GM21447 (cell line): ENCODE measurements at regions not wholly inside any gene's neighbourhood (a gene's known extent, or its start where the extent isn't known, plus 50 kb on each side); places are given as distances from the start of the nearest gene placed in this dataset.
"Not testable (repeated sequence)": the region's sequence is repeated elsewhere in the genome, so short reads cannot be mapped to it uniquely, and the experiment has no call there.

Experiments
- ATAC-seq: cut with Tn5 transposase; IDR thresholded peaks from one replicate; pipeline ENCODE4 v1.9.1; 2021; ENCODE audit not compliant: unreplicated experiment

GRCh38 chr6:19209202-19209601 is 628.0 kb upstream of the ID4 start:
- no peak for ATAC-seq

- ATAC-seq: no peak
Observed at GRCh38 chr6:19210849-19211590, 626.1 kb upstream of the ID4 start.

DNA sequence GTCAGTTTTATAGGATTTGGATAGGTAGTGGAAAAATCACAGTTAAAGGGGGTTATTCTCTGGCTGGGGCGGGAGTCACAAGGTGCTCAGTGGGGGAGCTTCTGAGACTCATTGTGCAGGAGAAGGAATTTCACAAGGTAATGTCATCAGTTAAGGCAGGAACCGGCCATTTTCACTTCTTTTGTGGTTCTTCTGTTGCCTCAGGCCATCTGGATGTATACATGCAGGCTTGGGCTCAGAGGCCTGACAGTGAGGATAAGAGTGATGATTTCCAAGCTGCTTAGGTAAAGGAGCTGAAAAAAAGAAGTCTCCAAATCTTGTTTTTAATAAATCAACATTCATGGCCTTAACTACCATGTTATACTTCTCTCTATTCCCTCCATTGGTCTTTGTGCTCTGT is 622.9 kb upstream of the ID4 start:
- no peak for ATAC-seq

GRCh38 chr6:19219931-19220330 is 617.2 kb upstream of the ID4 start:
- ATAC-seq: no peak

DNA sequence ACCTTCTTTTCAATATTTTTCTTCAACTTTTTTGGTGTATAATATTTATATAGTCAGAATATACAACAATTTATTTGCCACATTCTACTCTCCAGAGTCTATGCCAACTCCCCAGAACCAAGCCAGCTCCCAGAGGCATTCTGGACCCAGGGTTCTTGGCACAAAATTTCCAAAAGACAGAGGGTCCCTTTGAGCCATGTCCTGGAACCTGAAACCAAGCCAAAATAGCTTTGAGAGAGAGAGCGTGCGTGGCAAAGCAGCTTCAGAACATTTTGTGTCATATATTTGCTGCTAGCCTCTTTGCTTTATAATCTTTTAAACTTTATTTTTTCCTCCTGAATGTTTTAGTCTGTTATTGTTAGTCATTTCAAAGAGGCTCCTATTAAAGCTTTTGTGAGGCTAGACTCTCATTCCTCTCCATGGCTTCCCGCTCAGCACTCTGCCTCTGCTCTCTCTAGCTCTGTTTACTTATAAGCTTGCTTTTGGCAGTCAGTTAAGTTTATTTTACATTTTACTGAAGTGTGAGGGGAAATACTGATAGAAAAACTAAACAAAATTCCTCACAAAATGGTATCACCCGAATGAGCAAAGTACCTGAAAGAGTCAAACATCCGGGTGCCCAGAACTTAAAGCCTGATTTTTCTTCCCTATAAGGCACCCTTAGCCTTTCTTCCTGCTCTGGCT is 605.1 kb upstream of the ID4 start:
- no peak for ATAC-seq

DNA sequence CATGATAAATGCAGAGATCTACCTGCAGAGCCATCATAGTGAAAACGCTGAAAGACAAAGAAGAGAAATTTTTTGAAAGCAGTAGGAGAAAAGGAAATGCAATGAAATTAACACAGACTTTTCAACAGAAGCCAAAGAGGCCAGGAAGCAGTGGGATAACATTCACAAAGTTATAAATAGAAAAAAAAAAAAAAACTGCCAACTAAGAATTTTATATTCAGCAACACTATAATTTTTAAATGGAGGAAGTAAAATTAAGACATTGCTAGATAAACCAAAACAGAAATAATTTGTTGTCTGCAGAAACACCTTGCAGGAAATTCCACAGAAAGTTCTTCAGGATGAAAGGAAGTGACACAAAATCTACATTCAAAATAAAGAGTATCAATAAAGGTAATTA is 591.5 kb upstream of the ID4 start:
- ATAC-seq: no peak

- ATAC-seq: not testable (repeated sequence)
Observed at GRCh38 chr6:19247181-19247580, 590.0 kb upstream of the ID4 start.

DNA sequence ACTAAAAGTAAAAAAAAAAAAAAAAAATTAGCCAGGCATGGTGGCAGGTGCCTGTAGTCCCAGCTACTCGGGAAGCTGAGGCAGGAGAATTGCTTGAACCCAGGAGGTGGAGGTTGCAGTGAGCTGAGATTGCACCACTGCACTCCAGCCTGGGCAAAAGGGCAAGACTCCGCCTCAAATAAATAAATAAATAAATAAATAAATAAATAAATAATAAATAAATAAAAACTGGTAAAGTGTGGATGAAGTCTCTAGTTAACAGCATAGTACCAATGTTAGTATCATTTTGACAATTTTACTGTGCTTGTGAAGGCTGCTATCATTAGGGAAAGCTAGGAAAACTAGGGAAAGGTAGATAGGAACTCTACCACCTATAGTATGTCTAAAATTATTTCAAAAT is 581.0 kb upstream of the ID4 start:
- not testable (repeated sequence) for ATAC-seq

GRCh38 chr6:19261642-19262041 is 575.5 kb upstream of the ID4 start:
- no peak for ATAC-seq

DNA sequence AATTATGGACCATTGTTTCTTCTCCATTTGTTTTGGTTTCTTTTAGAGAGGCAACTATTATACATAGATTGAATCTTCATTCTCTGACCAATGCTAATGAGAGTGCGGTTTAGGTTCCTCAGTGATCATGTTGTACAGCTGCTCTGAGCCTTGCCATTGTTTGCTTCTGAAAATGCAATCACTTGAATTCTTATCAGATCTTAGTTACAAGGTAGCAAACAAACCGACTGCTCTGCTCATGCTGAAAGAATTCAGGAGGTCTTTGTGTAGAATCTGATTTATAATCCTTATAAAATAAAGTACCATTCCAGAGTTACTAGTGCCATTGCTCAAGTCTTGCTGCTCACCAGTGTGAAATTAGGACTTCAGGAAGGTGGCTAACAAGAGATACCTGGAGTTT is 569.1 kb upstream of the ID4 start:
- ATAC-seq: no peak

- no peak for ATAC-seq
Observed at GRCh38 chr6:19268718-19269117, 568.5 kb upstream of the ID4 start.

DNA sequence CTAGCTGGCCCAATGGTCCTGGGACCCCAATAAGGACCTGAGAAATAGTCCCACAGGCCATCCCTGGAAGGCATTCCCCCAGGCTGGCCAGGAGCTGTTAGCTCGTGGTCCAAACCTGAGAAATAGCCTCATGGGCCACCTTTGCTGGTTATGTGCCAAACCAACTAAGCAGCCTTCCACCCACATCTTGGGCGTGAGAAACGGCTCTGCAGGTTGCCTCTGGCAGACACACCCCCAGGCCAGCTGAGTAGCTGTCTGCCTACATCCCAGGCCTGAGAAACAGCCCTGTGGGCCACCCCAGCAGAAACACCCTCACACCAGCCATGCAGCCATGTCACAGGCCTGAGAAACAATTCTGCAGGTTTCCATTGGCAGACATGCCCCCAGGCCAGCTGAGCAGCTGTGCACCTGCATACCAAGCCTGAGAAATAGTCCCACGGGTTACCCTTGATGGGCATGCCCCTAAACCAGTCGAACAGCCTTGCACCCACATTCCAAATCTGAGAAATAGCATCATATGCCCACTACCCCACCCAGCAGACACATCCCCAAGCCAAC is 567.8 kb upstream of the ID4 start:
- ATAC-seq: no peak

- ATAC-seq: no peak
Observed at GRCh38 chr6:19270616-19271015, 566.6 kb upstream of the ID4 start.

DNA sequence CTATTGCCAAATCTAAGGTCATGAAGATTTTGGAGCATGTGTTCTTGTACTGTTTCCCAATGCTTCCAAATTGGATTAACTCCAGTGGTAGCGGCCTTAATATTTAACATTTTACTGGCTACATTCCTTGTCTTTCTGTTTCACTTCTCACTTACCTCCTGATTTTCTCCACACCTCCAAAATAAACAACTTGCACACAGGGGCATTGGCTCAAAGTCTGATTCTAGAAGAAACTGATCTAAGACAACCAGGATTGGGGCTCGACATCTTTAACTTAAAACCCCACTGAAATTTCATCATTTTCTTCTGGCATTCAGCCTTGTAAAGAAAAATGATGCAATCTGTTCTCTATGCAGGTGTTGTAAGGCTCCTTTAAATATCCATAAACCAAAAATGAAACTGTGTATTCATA is 557.9 kb upstream of the ID4 start:
- ATAC-seq: no peak

- ATAC-seq: no peak
Observed at GRCh38 chr6:19287928-19288327, 549.2 kb upstream of the ID4 start.

GRCh38 chr6:19289457-19289856 is 547.7 kb upstream of the ID4 start:
- no peak for ATAC-seq

DNA sequence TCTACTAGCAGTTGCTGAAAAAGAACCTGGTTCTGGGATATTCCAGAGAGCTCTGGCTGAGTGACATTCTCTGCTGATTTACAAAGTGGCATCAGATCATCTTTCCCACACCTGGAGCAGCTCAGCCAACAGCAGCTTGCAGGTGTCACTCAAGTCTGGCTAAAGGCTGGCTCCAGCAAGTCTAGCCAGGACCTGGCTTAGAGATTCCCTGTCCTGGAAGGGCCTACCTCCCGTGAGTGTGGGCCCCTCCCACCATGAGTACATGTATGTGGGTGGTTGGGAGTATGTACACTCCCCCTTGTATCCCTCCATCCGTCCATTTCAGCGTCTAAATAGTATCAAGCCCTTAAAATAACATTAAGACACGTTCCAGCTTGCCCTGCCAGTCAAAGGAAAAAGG is 539.3 kb upstream of the ID4 start:
- no peak for ATAC-seq

GRCh38 chr6:19298421-19298820 is 538.7 kb upstream of the ID4 start:
- no peak for ATAC-seq

GRCh38 chr6:19299129-19299528 is 538.0 kb upstream of the ID4 start:
- no peak for ATAC-seq

GRCh38 chr6:19301980-19302379 is 535.2 kb upstream of the ID4 start:
- no peak for ATAC-seq

GRCh38 chr6:19303383-19303782 is 533.8 kb upstream of the ID4 start:
- no peak for ATAC-seq

DNA sequence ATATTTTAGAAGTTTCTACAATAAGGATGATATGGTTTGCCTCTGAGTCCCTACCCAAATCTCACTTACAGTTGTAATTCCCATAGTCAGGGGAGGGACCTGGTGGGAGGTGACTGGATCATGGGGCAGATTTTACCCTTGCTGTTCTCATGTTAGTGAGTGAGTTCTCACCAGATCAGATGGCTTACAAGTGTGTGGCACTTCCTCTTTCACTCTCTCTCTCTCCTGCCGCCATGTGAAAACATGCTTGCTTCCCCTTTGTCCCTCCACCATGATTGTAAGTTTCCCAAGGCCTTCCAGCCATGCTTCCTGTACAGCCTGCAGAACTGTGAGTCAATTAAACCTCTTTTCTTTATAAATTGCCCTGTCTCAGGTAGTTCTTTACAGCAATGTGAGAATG is 527.5 kb upstream of the ID4 start:
- no peak for ATAC-seq
